Osteocyte (in vitro differentiated cells): ENCODE measurements at regions not wholly inside any gene's neighbourhood (a gene's known extent, or its start where the extent isn't known, plus 50 kb on each side); places are given as distances from the start of the nearest gene placed in this dataset.

Experiments
- DNase-seq: peaks from one replicate; pipeline ENCODE4 v3.0.0; 2021; ENCODE audit warnings: mixed read lengths; ENCODE audit not compliant: unreplicated experiment; ENCODE audit errors: extremely low spot score
- H3K27ac Mint-ChIP-seq: one replicate; pipeline ENCODE4 v1.8.0; 2021; ENCODE audit warnings: mild to moderate bottlenecking, mixed read lengths; ENCODE audit not compliant: unreplicated experiment
- H3K27me3 Mint-ChIP-seq: one replicate; pipeline ENCODE4 v1.8.0; 2021; ENCODE audit warnings: mixed read lengths; ENCODE audit not compliant: unreplicated experiment
- H3K36me3 Mint-ChIP-seq: one replicate; pipeline ENCODE4 v1.8.0; 2021; ENCODE audit warnings: mixed read lengths; ENCODE audit not compliant: unreplicated experiment
- H3K4me1 Mint-ChIP-seq: one replicate; pipeline ENCODE4 v1.8.0; 2021; ENCODE audit warnings: mixed read lengths; ENCODE audit not compliant: unreplicated experiment
- H3K4me3 Mint-ChIP-seq: one replicate; pipeline ENCODE4 v1.8.0; 2021; ENCODE audit warnings: mild to moderate bottlenecking, moderate library complexity, mixed read lengths; ENCODE audit not compliant: unreplicated experiment
- H3K9me3 Mint-ChIP-seq: one replicate; pipeline ENCODE4 v1.8.0; 2021; ENCODE audit warnings: mixed read lengths; ENCODE audit not compliant: unreplicated experiment
- CTCF ChIP-seq: fragments of 200-600 bp; sonication (generic); IDR thresholded peaks from 2 replicates; pipeline ENCODE4 v1.5.0; 2021; ENCODE audit warnings: antibody characterized with exemption, mild to moderate bottlenecking, moderate library complexity

GRCh38 chr16:66084306-66084705 is 282.2 kb upstream of the CDH5 start:
- Mint-ChIP-seq H3K9me3 (no peaks in the 10 kb centered on the region), H3K4me1 (no peaks in the 10 kb centered on the region), H3K27ac (no peak overlapping the region), H3K4me3 (no peak overlapping the region), H3K36me3 (no peaks in the 10 kb centered on the region), H3K27me3 (no peaks in the 10 kb centered on the region)
- DNase-seq, result no peak
- no peak for TF ChIP-seq CTCF

DNA sequence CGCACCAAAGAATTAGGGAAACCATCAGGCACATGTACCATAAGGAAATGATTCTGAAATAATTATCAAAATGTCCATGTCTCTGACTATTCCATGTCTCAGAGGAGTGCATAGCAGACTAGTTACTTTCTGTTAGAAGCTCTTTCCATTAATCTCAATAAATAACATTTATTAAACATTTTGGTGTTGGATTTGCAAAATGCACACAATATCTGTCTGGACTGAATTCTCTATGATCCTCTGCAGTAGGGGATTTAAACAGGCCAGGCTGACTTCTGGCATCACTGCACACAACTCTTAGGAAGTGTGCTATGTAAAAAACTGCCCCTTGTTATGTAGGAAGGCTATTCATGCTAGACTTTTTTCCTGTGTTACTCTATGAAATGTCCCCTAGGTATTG is 283.3 kb upstream of the CDH5 start:
- H3K36me3 Mint-ChIP-seq, result no peaks in the 10 kb centered on the region
- no peaks in the 10 kb centered on the region for H3K9me3 Mint-ChIP-seq
- H3K4me3 Mint-ChIP-seq, result no peak overlapping the region
- no peak for DNase-seq
- TF ChIP-seq CTCF, result no peak
- no peak overlapping the region for H3K27ac Mint-ChIP-seq
- peaks cover 3% of the 10 kb centered on the region for H3K27me3 Mint-ChIP-seq
- no peaks in the 10 kb centered on the region for H3K4me1 Mint-ChIP-seq

GRCh38 chr16:66082424-66082823 is 284.1 kb upstream of the CDH5 start:
- Mint-ChIP-seq H3K4me1 (no peaks in the 10 kb centered on the region), H3K9me3 (no peaks in the 10 kb centered on the region), H3K36me3 (no peaks in the 10 kb centered on the region), H3K27me3 (peaks cover 3% of the 10 kb centered on the region), H3K4me3 (no peak overlapping the region), H3K27ac (no peak overlapping the region)
- no peak for TF ChIP-seq CTCF
- no peak for DNase-seq

DNA sequence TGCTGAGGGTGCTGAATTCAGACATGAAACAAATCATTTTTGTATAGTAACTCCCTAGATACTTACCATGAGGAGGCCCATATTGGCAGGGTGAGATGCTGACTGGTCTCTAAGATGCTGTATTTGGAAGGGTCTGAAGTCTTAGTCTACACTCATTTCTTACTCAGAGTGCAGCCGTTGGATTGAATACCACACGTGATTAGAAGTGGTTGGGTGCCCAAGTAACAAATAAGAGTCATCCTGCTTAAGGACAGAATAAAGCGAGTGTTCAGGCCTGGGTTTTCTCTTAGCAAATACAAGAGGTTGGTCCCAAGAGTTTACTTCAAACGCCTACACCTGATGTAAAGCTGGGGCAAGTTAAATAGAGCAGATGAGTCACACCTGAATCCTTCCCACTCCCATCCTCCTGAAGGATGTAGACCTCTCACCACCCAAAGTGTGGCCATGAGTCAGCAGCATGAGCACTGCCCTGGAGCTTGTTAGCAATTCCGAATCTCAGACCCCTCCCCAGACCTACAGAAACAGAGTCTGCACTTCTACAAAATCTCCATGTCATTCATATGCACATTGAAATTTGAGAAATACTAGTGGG is 284.6 kb upstream of the CDH5 start:
- no peaks in the 10 kb centered on the region for H3K9me3 Mint-ChIP-seq
- no peak for TF ChIP-seq CTCF
- no peak overlapping the region for H3K27ac Mint-ChIP-seq
- H3K36me3 Mint-ChIP-seq, result no peaks in the 10 kb centered on the region
- H3K4me1 Mint-ChIP-seq, result no peaks in the 10 kb centered on the region
- no peak overlapping the region for H3K4me3 Mint-ChIP-seq
- peaks cover 3% of the 10 kb centered on the region for H3K27me3 Mint-ChIP-seq
- no peak for DNase-seq

- no peaks in the 10 kb centered on the region for H3K4me1 Mint-ChIP-seq
Measured at GRCh38 chr16:66079671-66080334, 286.7 kb upstream of the CDH5 start.

More at GRCh38 chr16:66079671-66080334, 286.7 kb upstream of the CDH5 start:
- H3K27me3 Mint-ChIP-seq, result peaks cover 3% of the 10 kb centered on the region
- no peak for TF ChIP-seq CTCF
- H3K9me3 Mint-ChIP-seq, result no peaks in the 10 kb centered on the region
- H3K36me3 Mint-ChIP-seq, result no peaks in the 10 kb centered on the region
- DNase-seq, result no peak
- H3K27ac Mint-ChIP-seq, result no peak overlapping the region
- H3K4me3 Mint-ChIP-seq, result no peak overlapping the region
